Glomerular endothelial cell (primary cell): ENCODE measurements at regions not wholly inside any gene's neighbourhood (a gene's known extent, or its start where the extent isn't known, plus 50 kb on each side); places are given as distances from the start of the nearest gene placed in this dataset.

ENCODE experiments used
- DNase-seq: peaks from one replicate; pipeline ENCODE4 v3.0.0-alpha.2; 2011; ENCODE audit warnings: low read depth, low spot score; ENCODE audit errors: extremely low read depth

- DNase-seq = no peak
Observed at GRCh38 chr9:129321286-129322021, 143.4 kb upstream of the IER5L start.

- peak; percentile 14 for DNase-seq
Observed at GRCh38 chr9:129320575-129321285, 142.7 kb upstream of the IER5L start.

GRCh38 chr9:129319938-129320481 lies 141.9 kb upstream of the IER5L start:
- DNase-seq = no peak

- no peak for DNase-seq
Observed at GRCh38 chr9:129319076-129319937, 141.2 kb upstream of the IER5L start.

- no peak for DNase-seq
Observed at GRCh38 chr9:129318121-129319075, 140.3 kb upstream of the IER5L start.

GRCh38 chr9:129317179-129318011 lies 139.3 kb upstream of the IER5L start:
- no peak for DNase-seq

- DNase-seq = no peak
Observed at GRCh38 chr9:129316281-129317030, 138.4 kb upstream of the IER5L start.

GRCh38 chr9:129313331-129313955 lies 135.4 kb upstream of the IER5L start:
- DNase-seq = no peak

GRCh38 chr9:129312251-129313122 lies 134.4 kb upstream of the IER5L start:
- DNase-seq = no peak

GRCh38 chr9:129311643-129312042 lies 133.6 kb upstream of the IER5L start:
- no peak for DNase-seq

- DNase-seq = no peak
Observed at GRCh38 chr9:129310666-129311350, 132.7 kb upstream of the IER5L start.

GRCh38 chr9:129309906-129310305 lies 131.8 kb upstream of the IER5L start:
- DNase-seq = no peak

GRCh38 chr9:129309041-129309430 lies 131.0 kb upstream of the IER5L start:
- DNase-seq = no peak

GRCh38 chr9:129307227-129307970 lies 129.3 kb upstream of the IER5L start:
- no peak for DNase-seq

- DNase-seq = no peak
Observed at GRCh38 chr9:129306318-129306973, 128.4 kb upstream of the IER5L start.
